ENCODE measurements at regions not wholly inside any gene's neighbourhood (a gene's known extent, or its start where the extent isn't known, plus 50 kb on each side); places are given as distances from the start of the nearest gene placed in this dataset.

DNA sequence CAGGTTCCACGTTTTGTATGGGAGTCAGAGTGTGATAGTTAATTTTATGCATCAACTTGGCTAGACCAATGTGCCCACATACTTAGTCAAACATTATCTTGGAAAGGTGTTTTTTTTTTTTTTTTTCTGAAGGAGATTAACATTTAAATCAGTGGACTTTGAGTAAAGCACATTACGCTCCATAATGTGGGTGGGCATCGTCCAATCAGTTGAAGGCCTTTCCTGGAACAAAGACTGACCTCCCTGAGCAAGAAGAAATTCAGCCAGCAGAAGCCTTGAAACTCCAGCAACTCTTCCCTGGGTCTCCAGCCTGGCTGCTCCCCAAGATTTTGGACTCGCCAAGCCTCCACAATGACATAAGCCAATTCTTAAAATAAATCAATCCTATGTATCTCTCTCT lies 711.4 kb downstream of the MTRR start:
- TF ChIP-seq, protein P1, sequence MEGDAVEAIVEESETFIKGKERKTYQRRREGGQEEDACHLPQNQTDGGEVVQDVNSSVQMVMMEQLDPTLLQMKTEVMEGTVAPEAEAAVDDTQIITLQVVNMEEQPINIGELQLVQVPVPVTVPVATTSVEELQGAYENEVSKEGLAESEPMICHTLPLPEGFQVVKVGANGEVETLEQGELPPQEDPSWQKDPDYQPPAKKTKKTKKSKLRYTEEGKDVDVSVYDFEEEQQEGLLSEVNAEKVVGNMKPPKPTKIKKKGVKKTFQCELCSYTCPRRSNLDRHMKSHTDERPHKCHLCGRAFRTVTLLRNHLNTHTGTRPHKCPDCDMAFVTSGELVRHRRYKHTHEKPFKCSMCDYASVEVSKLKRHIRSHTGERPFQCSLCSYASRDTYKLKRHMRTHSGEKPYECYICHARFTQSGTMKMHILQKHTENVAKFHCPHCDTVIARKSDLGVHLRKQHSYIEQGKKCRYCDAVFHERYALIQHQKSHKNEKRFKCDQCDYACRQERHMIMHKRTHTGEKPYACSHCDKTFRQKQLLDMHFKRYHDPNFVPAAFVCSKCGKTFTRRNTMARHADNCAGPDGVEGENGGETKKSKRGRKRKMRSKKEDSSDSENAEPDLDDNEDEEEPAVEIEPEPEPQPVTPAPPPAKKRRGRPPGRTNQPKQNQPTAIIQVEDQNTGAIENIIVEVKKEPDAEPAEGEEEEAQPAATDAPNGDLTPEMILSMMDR (IDR thresholded peaks at IDR 0.05) = no peak
- TF ChIP-seq TCF7 (CRISPR knock-in tag; IDR thresholded peaks at IDR 0.05; ENCODE audit: low read depth) = no peak
- TF ChIP-seq ZNF416 (CRISPR knock-in tag; IDR thresholded peaks at IDR 0.05) = no peak
- TF ChIP-seq JUN (CRISPR knock-in tag; IDR thresholded peaks at IDR 0.05) = no peak
- TF ChIP-seq, protein P2, sequence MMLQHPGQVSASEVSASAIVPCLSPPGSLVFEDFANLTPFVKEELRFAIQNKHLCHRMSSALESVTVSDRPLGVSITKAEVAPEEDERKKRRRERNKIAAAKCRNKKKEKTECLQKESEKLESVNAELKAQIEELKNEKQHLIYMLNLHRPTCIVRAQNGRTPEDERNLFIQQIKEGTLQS (CRISPR knock-in tag; conservative IDR thresholded peaks at IDR 0.05) = no peak
- TF ChIP-seq ZNF423 (CRISPR knock-in tag; IDR thresholded peaks at IDR 0.05) = no peak
- TF ChIP-seq IRF2 (CRISPR knock-in tag; IDR thresholded peaks at IDR 0.05; ENCODE audit: borderline replicate concordance, low read depth) = no peak
- TF ChIP-seq, protein P3, sequence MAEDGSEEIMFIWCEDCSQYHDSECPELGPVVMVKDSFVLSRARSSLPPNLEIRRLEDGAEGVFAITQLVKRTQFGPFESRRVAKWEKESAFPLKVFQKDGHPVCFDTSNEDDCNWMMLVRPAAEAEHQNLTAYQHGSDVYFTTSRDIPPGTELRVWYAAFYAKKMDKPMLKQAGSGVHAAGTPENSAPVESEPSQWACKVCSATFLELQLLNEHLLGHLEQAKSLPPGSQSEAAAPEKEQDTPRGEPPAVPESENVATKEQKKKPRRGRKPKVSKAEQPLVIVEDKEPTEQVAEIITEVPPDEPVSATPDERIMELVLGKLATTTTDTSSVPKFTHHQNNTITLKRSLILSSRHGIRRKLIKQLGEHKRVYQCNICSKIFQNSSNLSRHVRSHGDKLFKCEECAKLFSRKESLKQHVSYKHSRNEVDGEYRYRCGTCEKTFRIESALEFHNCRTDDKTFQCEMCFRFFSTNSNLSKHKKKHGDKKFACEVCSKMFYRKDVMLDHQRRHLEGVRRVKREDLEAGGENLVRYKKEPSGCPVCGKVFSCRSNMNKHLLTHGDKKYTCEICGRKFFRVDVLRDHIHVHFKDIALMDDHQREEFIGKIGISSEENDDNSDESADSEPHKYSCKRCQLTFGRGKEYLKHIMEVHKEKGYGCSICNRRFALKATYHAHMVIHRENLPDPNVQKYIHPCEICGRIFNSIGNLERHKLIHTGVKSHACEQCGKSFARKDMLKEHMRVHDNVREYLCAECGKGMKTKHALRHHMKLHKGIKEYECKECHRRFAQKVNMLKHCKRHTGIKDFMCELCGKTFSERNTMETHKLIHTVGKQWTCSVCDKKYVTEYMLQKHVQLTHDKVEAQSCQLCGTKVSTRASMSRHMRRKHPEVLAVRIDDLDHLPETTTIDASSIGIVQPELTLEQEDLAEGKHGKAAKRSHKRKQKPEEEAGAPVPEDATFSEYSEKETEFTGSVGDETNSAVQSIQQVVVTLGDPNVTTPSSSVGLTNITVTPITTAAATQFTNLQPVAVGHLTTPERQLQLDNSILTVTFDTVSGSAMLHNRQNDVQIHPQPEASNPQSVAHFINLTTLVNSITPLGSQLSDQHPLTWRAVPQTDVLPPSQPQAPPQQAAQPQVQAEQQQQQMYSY (CRISPR knock-in tag; IDR thresholded peaks at IDR 0.05) = no peak
- TF ChIP-seq NR3C1 (CRISPR knock-in tag; conservative IDR thresholded peaks at IDR 0.05; ENCODE audit: low read depth) = no peak
- TF ChIP-seq, protein P4, sequence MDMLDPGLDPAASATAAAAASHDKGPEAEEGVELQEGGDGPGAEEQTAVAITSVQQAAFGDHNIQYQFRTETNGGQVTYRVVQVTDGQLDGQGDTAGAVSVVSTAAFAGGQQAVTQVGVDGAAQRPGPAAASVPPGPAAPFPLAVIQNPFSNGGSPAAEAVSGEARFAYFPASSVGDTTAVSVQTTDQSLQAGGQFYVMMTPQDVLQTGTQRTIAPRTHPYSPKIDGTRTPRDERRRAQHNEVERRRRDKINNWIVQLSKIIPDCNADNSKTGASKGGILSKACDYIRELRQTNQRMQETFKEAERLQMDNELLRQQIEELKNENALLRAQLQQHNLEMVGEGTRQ (CRISPR knock-in tag; IDR thresholded peaks at IDR 0.05) = no peak
- TF ChIP-seq ZNF263 (CRISPR knock-in tag; IDR thresholded peaks at IDR 0.05; ENCODE audit: low read depth) = no peak
- TF ChIP-seq, protein P5, sequence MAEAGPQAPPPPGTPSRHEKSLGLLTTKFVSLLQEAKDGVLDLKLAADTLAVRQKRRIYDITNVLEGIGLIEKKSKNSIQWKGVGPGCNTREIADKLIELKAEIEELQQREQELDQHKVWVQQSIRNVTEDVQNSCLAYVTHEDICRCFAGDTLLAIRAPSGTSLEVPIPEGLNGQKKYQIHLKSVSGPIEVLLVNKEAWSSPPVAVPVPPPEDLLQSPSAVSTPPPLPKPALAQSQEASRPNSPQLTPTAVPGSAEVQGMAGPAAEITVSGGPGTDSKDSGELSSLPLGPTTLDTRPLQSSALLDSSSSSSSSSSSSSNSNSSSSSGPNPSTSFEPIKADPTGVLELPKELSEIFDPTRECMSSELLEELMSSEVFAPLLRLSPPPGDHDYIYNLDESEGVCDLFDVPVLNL (CRISPR knock-in tag; IDR thresholded peaks at IDR 0.05; ENCODE audit: borderline replicate concordance, low read depth) = no peak
- TF ChIP-seq ZNF138 (CRISPR knock-in tag; conservative IDR thresholded peaks at IDR 0.05) = no peak
- no peak for TF ChIP-seq NR2C2 (CRISPR knock-in tag; IDR thresholded peaks at IDR 0.05)
